ENCODE measurements at regions not wholly inside any gene's neighbourhood (a gene's known extent, or its start where the extent isn't known, plus 50 kb on each side); places are given as distances from the start of the nearest gene placed in this dataset.
"Not testable (repeated sequence)": the region's sequence is repeated elsewhere in the genome, so short reads cannot be mapped to it uniquely, and the experiment has no call there.

DNA sequence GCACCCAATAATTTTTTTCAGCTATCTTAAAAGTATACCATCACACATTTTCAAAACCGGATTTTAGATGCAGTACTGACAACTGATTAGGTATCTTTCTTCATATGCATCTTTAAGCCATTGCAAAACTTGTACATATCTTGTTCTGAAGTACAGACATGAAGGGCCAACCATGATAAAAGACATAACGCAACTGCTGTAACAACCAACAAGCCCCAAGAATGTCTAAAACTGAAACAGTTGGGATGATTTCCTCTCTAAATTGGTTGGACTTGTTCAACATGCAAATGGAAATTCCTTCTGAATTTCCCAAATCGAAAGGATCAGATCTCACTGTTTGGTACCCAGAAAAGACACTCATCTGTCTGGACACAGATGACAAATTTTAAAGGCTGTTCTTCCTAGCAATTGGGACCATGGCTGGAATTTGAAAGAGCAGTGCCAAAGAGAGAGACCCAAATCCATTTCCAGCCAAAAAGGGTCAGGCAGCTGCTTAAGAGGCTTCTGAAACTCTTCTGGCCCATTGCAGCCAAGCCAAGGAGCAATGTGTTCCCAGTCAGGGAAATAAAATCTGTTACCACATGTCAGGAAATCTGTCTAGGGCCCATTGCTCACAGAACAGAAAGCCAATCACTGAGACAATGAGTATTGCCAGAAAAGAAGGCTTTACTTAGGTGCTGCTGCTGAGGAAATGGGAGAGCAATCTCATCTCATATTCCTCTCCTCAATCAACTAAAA, 1122.4 kb upstream of the USP15 start:
- no peak for DNase-seq

DNA sequence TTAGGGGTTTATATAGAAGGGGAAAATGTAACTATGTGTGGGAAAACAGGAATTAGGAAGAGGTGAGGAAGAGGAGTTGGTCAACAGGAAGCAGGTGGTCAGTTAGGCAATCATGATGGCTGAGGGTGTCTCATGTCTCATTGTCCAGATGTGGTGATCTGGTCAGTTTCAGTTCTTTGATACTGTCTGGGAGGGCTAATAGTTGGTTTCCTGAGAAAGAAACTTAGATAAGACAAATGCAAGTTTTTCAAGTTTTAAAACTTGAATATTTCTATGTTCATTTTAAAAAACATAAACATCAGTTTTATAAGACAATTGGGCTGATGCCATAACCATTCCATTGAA, 1121.8 kb upstream of the USP15 start:
- no peak for DNase-seq

DNA sequence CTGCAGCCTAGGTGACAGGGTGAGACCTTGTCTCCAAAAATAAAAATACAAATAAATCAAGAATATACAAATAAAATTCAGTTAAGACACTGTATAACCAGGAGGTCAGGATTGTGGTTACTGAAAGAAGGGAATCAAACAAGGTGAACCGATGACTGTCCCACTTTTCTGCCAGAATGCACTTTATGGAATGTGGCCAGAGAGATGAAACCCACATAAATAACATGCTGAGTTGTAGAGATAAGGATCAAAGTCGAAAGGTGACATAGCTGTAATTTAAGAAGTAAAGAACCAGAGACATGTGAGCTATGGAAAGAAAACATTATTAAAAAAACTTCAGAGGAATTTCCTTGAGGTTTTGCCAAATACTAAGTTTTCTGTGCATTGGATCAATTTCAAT, 1098.2 kb upstream of the USP15 start:
- DNase-seq, result no peak

DNA sequence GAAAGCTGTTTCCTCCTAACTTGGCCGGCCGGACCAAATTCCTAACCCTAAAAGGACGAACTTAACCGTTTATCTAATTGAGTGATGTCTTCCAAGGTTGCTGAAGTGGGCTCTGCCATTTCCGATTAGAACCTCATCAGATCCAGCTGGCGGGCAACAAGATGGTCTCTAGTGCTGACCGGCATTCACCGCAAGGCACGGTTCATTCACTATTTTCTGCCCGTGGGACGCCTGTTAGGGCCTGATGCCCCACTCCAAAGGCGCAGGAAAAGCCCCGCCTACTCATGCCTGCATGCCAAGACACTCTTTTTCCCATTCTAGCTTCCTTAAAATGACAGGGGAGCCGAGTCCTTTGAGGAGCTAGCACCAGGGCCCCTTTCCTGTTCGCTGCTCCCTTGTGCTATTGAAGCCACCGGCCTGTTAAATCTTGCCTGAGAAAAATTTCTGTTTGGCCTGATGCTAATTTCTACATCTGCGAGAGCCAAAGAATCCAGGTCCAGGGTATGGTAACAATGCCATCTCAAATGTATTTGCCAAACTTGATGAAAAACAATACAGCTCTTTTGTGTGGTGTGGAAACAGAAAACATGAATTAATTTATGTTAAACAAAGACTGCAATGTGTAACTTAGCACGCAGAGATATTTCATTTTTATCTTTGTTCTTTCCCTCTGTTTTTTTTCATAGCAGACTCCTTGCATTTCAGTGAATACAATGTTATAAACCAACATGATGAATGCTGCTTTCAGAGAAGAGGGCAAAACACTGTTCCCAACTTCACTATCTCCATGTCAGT, 1071.2 kb upstream of the USP15 start:
- no peak for DNase-seq

DNA sequence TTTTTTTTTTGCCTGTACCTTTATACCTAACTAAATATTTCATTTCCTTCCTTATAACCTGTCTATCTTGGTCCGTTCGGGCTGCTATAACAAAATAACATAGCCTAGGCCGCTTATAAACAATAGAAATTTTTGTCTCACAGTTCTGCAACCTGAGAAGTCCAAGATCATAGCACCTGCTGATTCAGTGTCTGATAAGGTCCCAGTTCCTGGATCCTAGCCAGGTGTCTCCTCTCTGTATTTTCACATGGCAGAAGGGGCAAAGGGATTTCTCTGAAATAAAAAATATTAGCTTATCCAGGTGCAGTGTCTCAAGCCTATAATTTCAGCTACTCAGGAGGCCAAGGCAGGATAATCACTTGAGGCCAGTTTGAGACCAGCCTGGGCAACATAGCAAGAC, 1046.6 kb upstream of the USP15 start:
- no peak for DNase-seq

DNA sequence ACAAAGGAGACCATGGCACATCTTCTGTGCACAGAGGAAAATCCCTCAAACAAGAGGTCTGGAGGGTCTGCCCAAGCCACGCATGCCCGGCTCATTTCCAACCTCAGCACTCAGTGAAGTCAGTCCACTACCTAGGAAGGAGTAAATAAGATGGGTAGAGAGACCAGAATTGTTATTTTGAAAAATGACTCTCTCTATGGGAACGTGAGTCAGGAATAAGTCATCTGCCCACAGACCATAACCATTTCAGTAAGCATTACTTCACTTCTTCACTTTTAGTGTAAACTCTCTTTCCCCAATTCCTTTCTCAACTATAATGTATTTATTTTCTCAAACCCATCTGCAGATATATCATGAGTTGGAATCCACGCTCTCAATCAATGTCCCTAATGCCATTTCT, 1039.9 kb upstream of the USP15 start:
- DNase-seq, result no peak

DNA sequence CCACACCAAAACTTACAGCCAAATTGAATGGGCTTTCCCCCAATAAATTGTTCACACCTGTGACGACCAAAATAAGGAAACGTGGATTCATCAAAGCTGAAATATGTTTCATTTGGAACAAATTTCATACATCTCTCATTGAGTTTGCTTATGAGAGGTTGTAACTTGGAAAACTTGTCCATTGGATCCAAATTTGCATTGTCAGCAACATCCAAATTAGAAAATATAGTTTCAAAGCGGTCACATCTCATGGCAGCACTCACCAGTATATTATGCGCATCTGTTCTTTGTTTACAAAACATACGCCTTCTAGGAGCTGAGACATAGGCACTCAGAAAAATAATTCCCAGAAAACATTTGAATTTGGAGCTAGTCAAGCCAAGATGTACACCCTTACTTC, 1028.2 kb upstream of the USP15 start:
- DNase-seq, result no peak

DNA sequence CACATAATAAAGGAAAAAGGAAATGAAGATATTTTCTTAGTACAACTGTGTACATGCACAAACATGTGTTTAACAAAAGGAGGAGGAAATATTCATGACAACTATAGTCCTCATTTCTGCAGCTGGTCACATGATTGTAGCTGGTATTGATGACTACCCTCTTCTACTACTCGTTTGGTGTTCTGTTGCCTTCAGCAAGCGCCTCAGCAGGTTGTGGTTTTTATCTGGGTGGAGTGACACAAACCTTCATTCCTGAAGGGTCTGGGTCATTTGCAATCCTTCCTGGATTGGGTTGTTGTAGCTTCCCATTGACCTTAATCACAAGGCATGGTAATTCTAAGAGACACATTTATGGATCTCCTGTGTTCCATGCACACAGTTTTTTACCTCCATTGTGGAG, 1009.9 kb upstream of the USP15 start:
- DNase-seq, result no peak

DNA sequence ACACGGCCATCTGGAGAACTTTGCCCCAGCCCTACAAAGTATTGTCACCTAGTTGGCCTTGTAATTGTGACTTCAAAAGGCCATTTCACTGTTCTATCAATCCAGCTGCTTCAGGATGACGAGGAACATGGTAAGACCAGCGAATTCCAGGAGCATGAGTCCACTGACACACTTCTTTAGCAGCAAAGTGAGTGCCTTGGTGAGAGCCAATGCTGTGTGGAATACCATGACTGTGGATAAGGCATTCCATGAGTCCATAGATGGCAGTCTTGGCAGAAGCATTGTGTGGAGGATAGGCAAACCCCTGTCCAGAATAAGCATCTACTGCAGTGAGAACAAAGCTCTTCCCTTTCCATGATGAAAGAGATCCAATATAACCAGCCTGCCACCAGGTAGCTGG, 1009.1 kb upstream of the USP15 start:
- DNase-seq, result no peak

DNA sequence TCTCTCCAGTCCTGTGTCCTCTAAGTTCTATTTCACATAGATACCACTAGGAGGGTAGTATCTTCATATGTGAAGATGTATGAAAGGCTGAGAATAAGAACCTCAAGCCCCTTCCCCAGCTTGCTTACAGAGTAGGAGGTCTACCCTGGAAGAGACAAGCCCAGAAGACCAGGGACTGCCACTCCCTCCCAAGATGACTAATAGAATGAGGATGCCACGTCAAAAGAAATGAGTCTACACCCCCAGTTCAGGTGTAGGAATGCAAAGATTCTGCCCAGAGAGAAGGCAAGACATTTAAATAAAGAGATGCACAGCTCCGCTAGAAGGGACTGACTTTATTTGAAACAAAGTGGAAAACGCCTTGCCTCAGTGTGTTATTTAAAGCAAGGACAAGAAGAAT, 1006.0 kb upstream of the USP15 start:
- no peak for DNase-seq

DNA sequence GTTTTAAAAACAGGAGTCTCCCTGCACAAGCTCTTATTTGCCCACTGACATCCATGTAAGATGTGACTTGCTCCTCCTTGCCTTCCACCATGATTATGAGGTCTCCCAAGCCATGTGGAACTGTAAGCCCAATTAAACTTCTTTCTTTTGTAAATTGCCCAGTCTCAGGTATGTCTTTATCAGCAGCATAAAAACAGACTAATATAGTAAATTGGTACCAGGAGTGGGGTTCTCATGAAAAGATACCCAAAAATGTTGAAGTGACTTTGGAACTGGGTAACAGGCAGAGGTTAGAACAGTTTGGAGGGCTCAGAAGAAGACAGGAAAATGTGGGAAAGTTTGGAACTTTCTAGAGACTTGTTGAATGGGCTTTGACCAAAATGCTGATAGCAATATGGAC, 995.9 kb upstream of the USP15 start:
- not testable (repeated sequence) for DNase-seq

DNA sequence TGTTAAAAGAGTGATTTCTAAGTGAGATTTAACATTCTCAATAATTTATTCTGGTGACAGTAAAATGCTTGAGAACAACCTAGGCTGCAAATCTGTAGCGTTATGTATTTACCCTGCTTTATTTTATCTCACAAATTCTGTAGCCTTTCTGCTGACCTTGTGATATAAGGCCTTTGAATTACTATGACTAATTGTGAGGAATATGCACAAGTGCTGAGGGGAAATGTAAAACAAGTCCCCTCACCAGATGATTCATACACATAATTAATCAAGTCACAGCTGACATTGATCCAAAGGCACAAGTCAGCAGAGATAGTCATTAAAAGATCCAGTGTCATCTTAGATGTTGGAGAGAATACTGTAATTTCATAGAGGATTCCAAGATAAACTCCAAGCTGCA, 992.7 kb upstream of the USP15 start:
- DNase-seq, result no peak

DNA sequence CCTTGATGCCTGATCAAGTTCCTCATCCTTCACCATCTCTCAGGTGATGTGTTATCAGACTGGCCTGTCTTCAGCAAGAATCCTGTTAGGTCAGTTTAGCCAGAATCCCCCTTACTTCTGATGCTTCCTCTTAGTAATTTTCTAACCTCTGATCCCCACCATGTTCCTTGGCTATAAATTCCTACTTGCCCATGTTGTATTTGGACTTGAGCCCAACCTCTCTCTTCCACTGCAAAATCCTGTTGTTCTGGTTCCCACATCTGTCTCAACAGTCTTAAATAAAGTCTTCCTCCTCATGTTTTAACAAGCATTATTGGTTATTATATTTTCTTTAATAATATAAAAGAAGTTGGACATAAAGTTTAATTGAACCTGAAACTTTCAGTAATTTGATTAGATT, 987.8 kb upstream of the USP15 start:
- DNase-seq, result no peak

DNA sequence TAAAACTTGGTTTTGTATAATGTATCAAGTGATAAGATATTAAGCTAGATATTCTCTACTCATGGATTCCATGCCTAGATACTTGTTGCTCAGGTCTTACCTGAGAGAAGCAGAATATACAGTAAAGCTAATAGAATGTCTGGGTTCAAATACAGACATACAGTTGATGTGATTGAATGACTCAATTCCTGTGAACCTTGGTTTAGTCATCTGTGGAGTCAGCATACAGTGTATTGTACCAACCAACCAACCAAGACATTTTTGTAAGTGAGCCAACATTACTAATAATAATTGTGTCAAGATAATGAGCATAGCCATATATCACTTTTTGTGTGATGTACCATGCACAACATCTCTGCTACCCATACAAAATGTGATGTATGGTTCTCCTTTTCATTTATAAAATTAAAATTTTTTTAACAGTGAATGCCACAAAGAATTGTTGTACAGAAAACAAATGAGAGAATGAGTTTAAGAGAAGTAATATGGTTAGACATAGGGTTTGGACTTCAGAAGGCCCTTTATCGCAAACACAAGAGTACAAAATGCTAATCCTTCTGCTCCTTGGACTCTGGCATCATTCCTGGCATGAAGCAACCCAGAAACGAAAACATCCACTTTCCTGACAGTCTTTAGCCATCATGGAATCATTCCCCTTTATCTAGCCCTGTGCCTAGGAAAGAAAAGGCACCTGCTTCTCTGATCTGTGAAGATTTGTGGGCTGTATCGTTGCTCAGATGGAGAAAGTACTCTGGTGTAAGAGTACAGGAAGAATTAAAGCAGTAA, 977.2 kb upstream of the USP15 start:
- no peak for DNase-seq

DNA sequence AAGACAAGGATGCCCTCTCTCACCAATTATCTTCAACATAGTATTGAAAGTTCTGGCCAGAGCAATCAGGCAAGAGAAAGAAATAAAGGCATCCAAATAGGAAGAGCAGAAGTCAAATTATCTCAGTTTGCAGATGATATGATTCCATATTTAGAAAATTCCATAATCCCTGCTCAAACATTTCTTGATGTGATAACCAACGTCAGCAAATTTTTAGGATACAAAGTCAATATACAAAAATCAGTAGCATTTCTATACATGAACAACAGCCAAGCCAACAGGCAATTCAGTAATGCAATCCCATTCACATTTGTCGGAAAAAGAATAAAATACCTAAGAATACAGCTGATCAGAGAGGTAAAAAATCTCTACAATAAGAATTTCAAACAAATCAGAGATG, 969.7 kb upstream of the USP15 start:
- no peak for DNase-seq

DNA sequence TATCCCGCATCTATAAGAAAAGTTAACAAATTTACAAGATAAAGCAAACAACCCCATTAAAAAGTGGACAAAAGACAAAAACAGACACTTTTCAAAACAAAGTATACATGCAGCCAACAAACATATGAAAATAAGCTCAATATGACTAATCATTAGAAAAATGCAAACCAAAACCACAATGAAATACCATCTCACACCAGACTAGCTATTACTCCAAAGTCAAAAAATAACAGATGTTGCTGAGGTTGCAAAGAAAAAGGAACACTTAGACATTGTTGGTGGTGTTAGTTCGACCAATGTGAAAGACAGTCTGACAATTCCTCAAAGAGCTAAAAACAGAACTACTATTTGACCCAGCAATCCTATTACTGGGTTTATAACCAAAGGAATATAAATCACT, 968.6 kb upstream of the USP15 start:
- DNase-seq, result no peak

DNA sequence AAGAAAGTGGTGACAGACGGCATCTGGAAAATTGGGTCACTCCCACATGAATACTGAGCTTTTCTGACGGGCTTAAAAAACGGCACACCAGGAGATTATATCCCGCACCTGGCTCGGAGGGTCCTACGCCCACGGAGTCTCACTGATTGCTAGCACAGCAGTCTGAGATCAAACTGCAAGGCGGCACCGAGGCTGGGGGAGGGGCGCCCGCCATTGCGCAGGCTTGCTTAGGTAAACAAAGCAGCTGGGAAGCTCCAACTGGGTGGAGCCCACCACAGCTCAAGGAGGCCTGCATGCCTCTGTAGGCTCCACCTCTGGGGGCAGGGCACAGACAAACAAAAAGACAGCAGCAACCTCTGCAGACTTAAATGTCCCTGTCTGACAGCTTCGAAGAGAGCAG, 966.2 kb upstream of the USP15 start:
- not testable (repeated sequence) for DNase-seq

DNA sequence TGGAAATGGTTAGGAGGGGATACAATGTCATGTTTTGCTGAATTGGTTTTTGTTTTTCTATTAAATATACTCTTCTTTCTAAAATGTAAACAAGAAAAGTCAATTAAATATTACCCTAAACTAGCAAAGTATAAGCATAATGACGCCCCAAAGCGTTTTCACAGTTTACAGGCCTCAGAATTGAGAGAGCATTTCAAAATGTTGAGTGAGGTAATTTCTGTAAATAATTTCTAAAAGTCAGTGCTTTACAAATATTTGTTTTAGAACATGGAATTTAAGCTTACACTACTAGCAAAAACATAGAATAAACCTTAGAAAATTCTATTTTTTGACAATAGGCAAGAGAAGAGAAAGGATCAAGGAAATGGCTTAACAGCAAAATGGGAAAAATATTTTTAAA, 958.4 kb upstream of the USP15 start:
- DNase-seq, result no peak

DNA sequence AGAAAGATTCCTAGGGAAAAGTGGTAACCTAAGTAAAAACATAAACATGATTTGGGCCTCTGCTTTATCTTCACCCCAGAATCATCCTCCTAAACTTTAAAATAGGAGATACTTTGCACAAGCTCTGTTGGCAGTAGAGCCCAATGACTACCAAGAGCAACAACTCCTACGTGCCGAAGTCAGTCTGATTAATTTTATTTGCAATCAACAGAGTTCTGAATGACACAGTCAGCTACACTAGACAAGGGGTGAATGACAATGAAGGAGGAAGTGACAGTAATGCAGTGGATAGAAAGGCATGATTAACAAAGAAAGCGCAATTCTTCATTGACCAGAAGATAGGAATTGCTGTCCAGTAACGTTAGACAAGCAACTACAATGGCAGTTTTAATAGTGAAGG, 957.9 kb upstream of the USP15 start:
- no peak for DNase-seq

DNA sequence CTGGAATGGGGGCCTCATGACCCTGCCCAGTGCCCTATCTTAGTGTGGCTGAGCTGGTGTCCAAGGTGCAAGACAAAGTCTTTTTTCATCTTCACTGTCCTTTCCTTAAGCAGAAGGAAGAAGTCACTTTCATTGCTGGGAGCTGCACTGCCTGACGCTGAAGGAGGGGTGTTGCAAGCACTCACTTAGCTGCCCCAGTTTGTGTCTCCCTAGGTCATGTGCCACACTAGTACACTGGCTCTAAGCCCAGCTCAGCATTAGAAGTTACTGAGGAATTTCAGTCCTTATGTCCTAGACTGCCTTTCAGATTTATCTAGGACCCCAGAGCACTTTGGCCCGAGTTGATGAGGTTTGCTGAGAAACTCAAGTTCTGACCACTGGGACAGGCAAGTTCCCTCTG, 952.0 kb upstream of the USP15 start:
- no peak for DNase-seq

DNA sequence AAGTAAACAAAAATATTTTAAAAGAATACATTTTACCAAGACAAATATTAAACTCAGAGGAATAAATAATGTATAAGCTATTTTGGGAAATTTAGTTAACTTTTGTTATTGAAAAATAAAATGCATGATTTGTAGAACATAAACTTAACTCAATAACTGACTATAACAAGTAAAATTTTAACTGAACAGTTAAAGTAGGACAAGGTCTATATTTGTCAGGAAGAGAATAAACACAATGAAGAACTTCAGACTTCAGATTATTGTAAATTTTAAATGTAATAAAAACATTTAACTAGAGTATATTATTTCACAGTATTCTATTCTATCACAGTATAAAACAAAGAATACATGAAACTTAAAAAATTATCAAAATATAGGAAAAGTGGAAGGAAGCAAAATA, 948.8 kb upstream of the USP15 start:
- no peak for DNase-seq

DNA sequence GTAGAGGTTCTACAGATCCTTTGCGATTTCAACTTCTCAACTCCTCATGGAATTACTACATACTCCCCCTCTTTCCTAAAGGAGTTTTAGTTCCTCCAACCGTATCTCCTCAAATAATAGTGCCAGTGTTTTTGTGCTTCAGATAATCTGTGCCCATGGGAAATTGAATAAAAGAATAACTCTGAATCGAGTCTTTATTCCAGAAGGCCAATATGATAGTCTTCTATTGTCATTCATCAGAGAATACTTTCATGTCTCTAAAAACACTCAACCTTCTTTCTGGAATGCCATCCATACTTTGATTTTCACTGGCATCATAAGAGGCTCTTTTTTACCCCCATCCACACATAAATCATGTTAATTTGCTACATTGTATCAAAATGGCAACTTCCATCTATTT, 911.3 kb upstream of the USP15 start:
- no peak for DNase-seq

DNA sequence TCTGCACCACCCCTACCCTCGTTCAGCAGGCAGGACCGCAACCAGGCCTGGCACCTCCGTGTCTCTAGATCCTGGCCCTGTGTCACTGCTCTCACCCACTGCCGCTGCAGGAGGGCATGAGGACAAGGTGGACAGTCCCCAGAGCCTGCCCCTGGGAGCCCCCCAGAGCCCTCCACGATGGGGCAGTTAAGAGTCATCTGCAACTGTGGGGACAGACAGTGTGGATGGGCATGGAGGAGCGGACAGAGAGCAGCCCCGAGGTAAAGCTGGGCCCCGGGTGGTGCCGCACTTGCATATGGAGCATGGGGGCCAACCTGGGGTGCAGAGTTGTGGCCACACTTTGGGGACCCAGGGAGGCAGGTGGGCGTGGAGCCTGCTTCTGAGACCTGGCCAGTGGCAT, 905.1 kb upstream of the USP15 start:
- no peak for DNase-seq

DNA sequence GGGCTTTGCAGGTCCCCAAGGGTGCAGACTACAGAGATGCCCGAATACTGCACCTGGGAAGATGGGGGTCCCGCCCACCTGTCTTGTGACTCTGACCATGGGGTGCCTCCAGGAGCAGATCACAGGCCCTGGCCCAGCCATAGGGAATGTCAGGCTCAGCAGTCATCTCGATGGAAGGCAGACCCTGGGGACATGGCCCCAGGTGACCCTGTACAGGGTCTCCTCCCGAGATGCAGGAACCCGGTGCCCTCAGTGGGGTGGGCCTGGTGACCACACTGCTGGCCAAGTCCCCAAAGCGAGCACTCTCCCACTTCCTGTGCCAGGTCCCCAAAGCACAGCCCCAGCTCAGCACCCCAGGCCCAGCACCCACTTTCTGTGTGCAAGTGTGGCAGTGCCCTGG, 903.7 kb upstream of the USP15 start:
- DNase-seq, result no peak

Measured in NCI-H187 (cell line).